Endothelial cell of umbilical vein (primary cell): ENCODE measurements at regions not wholly inside any gene's neighbourhood (a gene's known extent, or its start where the extent isn't known, plus 50 kb on each side); places are given as distances from the start of the nearest gene placed in this dataset.

ENCODE experiments used
- BruUV-seq: library from RNA; stranded (reverse); fragments of 400-500 nt; replicated peaks from 2 replicates; lab custom pipeline; 2021; lab: Mats Ljungman, UMichigan
- CTCF ChIA-PET: fragments of 300-600, 350-600 bp; sonication (Branson Sonifier 250); formaldehyde crosslinking; loops from one replicate; lab custom pipeline; 2021; ENCODE audit warnings: antibody characterized with exemption, inconsistent platforms; lab: Charles Lee
- POLR2A ChIA-PET: fragments of 300-600, 350-600 bp; sonication (Branson Sonifier 250); formaldehyde crosslinking; loops from one replicate; lab custom pipeline; 2021; ENCODE audit warnings: antibody characterized with exemption, inconsistent platforms; lab: Charles Lee
- DNase-seq: peaks from one replicate; pipeline ENCODE4 v3.0.0-alpha.2; 2011; ENCODE audit warnings: low read depth, low spot score
- FAIRE-seq: peaks from 2 replicates; lab custom pipeline; 2011; peaks lifted over from hg19 to GRCh38; lab: Jason Lieb, UNC
- H2AFZ ChIP-seq: 2 replicates; pipeline ENCODE4 v1.6.0; 2012; ENCODE audit warnings: low read depth, low read length, control low read depth, inconsistent platforms
- H3K27ac ChIP-seq: 2 replicates; pipeline ENCODE4 v1.5.1; 2011; ENCODE audit warnings: low read depth, mild to moderate bottlenecking, control low read depth, low read length, moderate library complexity; ENCODE audit not compliant: insufficient read depth
- H3K27me3 ChIP-seq, 2 experiments: 2 replicates each; pipeline versions ENCODE4 v1.6.0 to v1.6.1; 2011; ENCODE audit warnings: low read length in 2 of 2, mixed read lengths in 1 of 2; ENCODE audit not compliant: control insufficient read depth in 2 of 2, insufficient read depth in 2 of 2
- H3K36me3 ChIP-seq, 2 experiments: 2 replicates in 1 of 2; 3 replicates in 1 of 2; pipeline ENCODE4 v1.5.1; 2011; ENCODE audit warnings: low read length in 2 of 2, mild to moderate bottlenecking in 1 of 2, moderate library complexity in 1 of 2; ENCODE audit not compliant: control insufficient read depth in 2 of 2, insufficient read depth in 2 of 2; ENCODE audit errors: extremely low read depth in 1 of 2
- H3K4me1 ChIP-seq: 3 replicates; pipeline ENCODE4 v1.5.1; 2011; ENCODE audit warnings: mild to moderate bottlenecking, low read length; ENCODE audit not compliant: control insufficient read depth, insufficient read depth; ENCODE audit errors: extremely low read depth
- H3K4me2 ChIP-seq: 2 replicates; pipeline ENCODE4 v1.6.1; 2011; ENCODE audit warnings: low read length, control low read depth, mixed read lengths; ENCODE audit not compliant: insufficient read depth
- H3K4me3 ChIP-seq, 3 experiments: fragments of 200-600 bp in 1 of 3; sonication (generic), shearing (Covaris generic) in 1 of 3; replicated peaks in 1 of 3; 2 replicates each; pipeline ENCODE4 v1.5.1; 2011 to 2016; ENCODE audit warnings: control low read depth in 3 of 3, low read length in 3 of 3, mild to moderate bottlenecking in 2 of 3, inconsistent platforms in 1 of 3, low read depth in 1 of 3, moderate library complexity in 1 of 3; ENCODE audit not compliant: insufficient read depth in 1 of 3
- H3K79me2 ChIP-seq: 2 replicates; pipeline ENCODE4 v1.6.0; 2012; ENCODE audit warnings: low read length, inconsistent platforms; ENCODE audit not compliant: control insufficient read depth, insufficient read depth
- H3K9ac ChIP-seq: replicated peaks from 2 replicates; pipeline ENCODE3; 2011; ENCODE audit warnings: low read length, control low read depth; ENCODE audit not compliant: insufficient read depth; ENCODE audit errors: extremely low read depth
- H3K9me1 ChIP-seq: replicated peaks from 3 replicates; pipeline ENCODE4 v1.6.0; 2011; ENCODE audit warnings: mild to moderate bottlenecking, low read length; ENCODE audit not compliant: control insufficient read depth, insufficient read depth; ENCODE audit errors: extremely low read depth
- H3K9me3 ChIP-seq: replicated peaks from 2 replicates; pipeline ENCODE4 v1.5.1; 2012; ENCODE audit warnings: low read length, inconsistent platforms; ENCODE audit not compliant: control insufficient read depth, insufficient read depth
- H4K20me1 ChIP-seq: replicated peaks from 2 replicates; pipeline ENCODE3; 2011; ENCODE audit warnings: mild to moderate bottlenecking, low read length; ENCODE audit not compliant: control insufficient read depth, insufficient read depth; ENCODE audit errors: extremely low read depth
- CTCF ChIP-seq, 2 donors: IDR thresholded peaks; 1 replicate in 1 of 2; 2 replicates in 1 of 2; pipeline ENCODE4 v1.5.1; 2011; ENCODE audit warnings: low read length in 2 of 2, mild to moderate bottlenecking in 2 of 2, moderate library complexity in 2 of 2, control low read depth in 1 of 2, inconsistent platforms in 1 of 2, low read depth in 1 of 2; ENCODE audit not compliant: insufficient read depth in 1 of 2; ENCODE audit errors: extremely low read depth in 1 of 2
- EZH2 ChIP-seq: IDR thresholded peaks from 2 replicates; pipeline ENCODE4 v1.6.1; 2012; ENCODE audit warnings: borderline replicate concordance, low read depth, mild to moderate bottlenecking, moderate library complexity, low read length, inconsistent platforms; ENCODE audit not compliant: severe bottlenecking
- FOS ChIP-seq: IDR thresholded peaks from 2 replicates; pipeline ENCODE4 v1.6.1; 2011; ENCODE audit warnings: mild to moderate bottlenecking, low read length, moderate library complexity, borderline replicate concordance; ENCODE audit not compliant: insufficient read depth
- GATA2 ChIP-seq: IDR thresholded peaks from 2 replicates; pipeline ENCODE4 v1.7.0; 2011; ENCODE audit warnings: low read depth, mild to moderate bottlenecking, moderate library complexity, mixed read lengths, low read length; ENCODE audit not compliant: insufficient read length, insufficient read depth
- JUN ChIP-seq: IDR thresholded peaks from 2 replicates; pipeline ENCODE4 v1.6.1; 2011; ENCODE audit warnings: borderline replicate concordance, low read depth; ENCODE audit not compliant: insufficient read length, insufficient read depth
- MAX ChIP-seq: IDR thresholded peaks from 2 replicates; pipeline ENCODE4 v1.6.1; 2011; ENCODE audit not compliant: insufficient read depth, insufficient read length
- MYC ChIP-seq: IDR thresholded peaks from one replicate; pipeline ENCODE4 v1.6.1; 2011; ENCODE audit warnings: mild to moderate bottlenecking, low read depth, low read length
- POLR2A ChIP-seq: IDR thresholded peaks from 2 replicates; pipeline ENCODE4 v1.6.1; 2012; ENCODE audit warnings: low read depth, mild to moderate bottlenecking, control low read depth, low read length
- POLR2AphosphoS5 ChIP-seq: IDR thresholded peaks from 2 replicates; pipeline ENCODE4 v1.6.1; 2012; ENCODE audit warnings: low read depth, mild to moderate bottlenecking, control low read depth, low read length, moderate library complexity; ENCODE audit not compliant: insufficient read depth
- dilution Hi-C: fragments of 300-500 bp; cut with MboI; formaldehyde crosslinking; loops from one replicate; pipeline ENCODE4 v1.15.0; 2019; ENCODE audit warnings: low sequenced_read_pairs; ENCODE audit not compliant: extremely low pct_ligation_motif_present
- intact Hi-C: fragments of 100-400 bp; cut with micrococcal nuclease; formaldehyde crosslinking; loops from one replicate; pipeline ENCODE4 v1.10.0; 2022

GRCh38 chr1:239785576-239785975 lies 306.1 kb upstream of the FMN2 start:
- DNase-seq (no peak), FAIRE-seq (no peak)
- dilution Hi-C loops (no loop called here), intact Hi-C loops (no loop called here)
- TF ChIP-seq POLR2A (no peak), EZH2 (no peak), GATA2 (no peak), FOS (no peak), MYC (no peak), CTCF (IDR thresholded peaks at IDR 0.05; ENCODE audit: extremely low read depth in 1 of 2, insufficient read depth in 1 of 2, low read depth in 1 of 2, low read length in 2 of 2) (no peak), MAX (no peak), JUN (no peak), POLR2AphosphoS5 (no peak)
- Histone ChIP-seq H3K27ac (no peak overlapping the region), H3K4me1 (no peaks in the 10 kb centered on the region), H3K9me3 (peaks cover 5% of the 10 kb centered on the region), H4K20me1 (no peaks in the 10 kb centered on the region), H3K4me3 (no peak overlapping the region), H3K9me1 (no peaks in the 10 kb centered on the region), H3K79me2 (no peaks in the 10 kb centered on the region), H3K4me2 (no peak overlapping the region), H3K36me3 (no peaks in the 10 kb centered on the region), H2AFZ (no peak overlapping the region), H3K9ac (no peak overlapping the region), H3K27me3 (no peaks in the 10 kb centered on the region)
- ChIA-PET POLR2A (no interaction called here), CTCF (no interaction called here)
- no TSS peak for BruUV-seq
